A549 (cell line): ENCODE measurements at regions not wholly inside any gene's neighbourhood (a gene's known extent, or its start where the extent isn't known, plus 50 kb on each side); places are given as distances from the start of the nearest gene placed in this dataset.
"Not testable (repeated sequence)": the region's sequence is repeated elsewhere in the genome, so short reads cannot be mapped to it uniquely, and the experiment has no call there.

Source experiments
- CHD2 ChIP-seq: fragments of 150-350 bp; IDR thresholded peaks from 2 replicates; pipeline ENCODE4 v1.6.1; 2014; ENCODE audit warnings: low read length; ENCODE audit not compliant: partially characterized antibody
- CTCF ChIP-seq: fragments of >200 bp; sonication (Bioruptor Twin); formaldehyde crosslinking; IDR thresholded peaks from 3 replicates; pipeline ENCODE4 v1.5.1; 2016
- POLR2A ChIP-seq: IDR thresholded peaks from 2 replicates; pipeline ENCODE4 v1.6.1; 2012; ENCODE audit warnings: mild to moderate bottlenecking, low read length
- REST ChIP-seq: fragments of 200-600 bp; sonication (generic); IDR thresholded peaks from 2 replicates; pipeline ENCODE4 v1.6.1; 2016; ENCODE audit warnings: antibody characterized with exemption, mild to moderate bottlenecking, moderate library complexity
- USF2 ChIP-seq: fragments of 450-650 bp; IDR thresholded peaks from 2 replicates; pipeline ENCODE4 v1.6.1; 2014; ENCODE audit warnings: antibody characterized with exemption
- ZC3H11A ChIP-seq: fragments of 450-650 bp; IDR thresholded peaks from 2 replicates; pipeline ENCODE4 v1.6.1; 2014; ENCODE audit warnings: antibody characterized with exemption, mild to moderate bottlenecking

- not testable (repeated sequence) for TF ChIP-seq POLR2A, ZC3H11A, CTCF, CHD2, REST, USF2
These were observed 100.1 kb upstream of the IQCM start for GRCh38 chr4:149915735-149916134.
